ENCODE measurements at regions not wholly inside any gene's neighbourhood (a gene's known extent, or its start where the extent isn't known, plus 50 kb on each side); places are given as distances from the start of the nearest gene placed in this dataset.

GRCh38 chr17:74041869-74042640 lies 161.4 kb upstream of the RPL38 start:
- WGBS, 2 donors = 76% methylated on average over 14 of the region's 14 CpGs
- Histone ChIP-seq H3K27me3 (peaks cover 0 to 27% (median 0%) of the 10 kb centered on the region in 4 donors), H3K4me3 (no peak overlapping the region), H3K36me3 (no peaks in the 10 kb centered on the region), H3K4me1 (peaks cover 10 to 20% (median 10%) of the 10 kb centered on the region in 3 donors), H3K9me3 (no peaks in the 10 kb centered on the region), H3K27ac (no peak overlapping the region)
- no peak for DNase-seq
- intact Hi-C loops (cut with DNase I) = no loop called here
- TF ChIP-seq POLR2A (IDR thresholded peaks at IDR 0.05) (no peak), CTCF (IDR thresholded peaks at IDR 0.05) (no peak)

GRCh38 chr17:74042744-74043486 lies 160.6 kb upstream of the RPL38 start:
- no peak for TF ChIP-seq POLR2A (IDR thresholded peaks at IDR 0.05)
- TF ChIP-seq CTCF (IDR thresholded peaks at IDR 0.05) = no peak
- DNase-seq = no peak
- intact Hi-C loops (cut with DNase I) = no loop called here
- Histone ChIP-seq H3K4me3 (no peak overlapping the region), H3K27ac (no peak overlapping the region), H3K27me3 (peaks cover 0 to 32% (median 0%) of the 10 kb centered on the region in 4 donors), H3K4me1 (peaks cover 10 to 20% (median 10%) of the 10 kb centered on the region in 3 donors), H3K36me3 (no peaks in the 10 kb centered on the region), H3K9me3 (no peaks in the 10 kb centered on the region)
- 43 to 50% methylated on average over 5 to 8 of the region's 8 CpGs for WGBS, 2 donors

GRCh38 chr17:74043976-74044375 lies 159.5 kb upstream of the RPL38 start:
- Histone ChIP-seq H3K36me3 (no peaks in the 10 kb centered on the region), H3K27ac (no peak overlapping the region), H3K4me3 (no peak overlapping the region), H3K27me3 (peaks cover 0 to 42% (median 0%) of the 10 kb centered on the region in 4 donors), H3K4me1 (peaks cover 10 to 20% (median 10%) of the 10 kb centered on the region in 3 donors), H3K9me3 (no peaks in the 10 kb centered on the region)
- WGBS, 2 donors = 27 to 41% methylated on average over 4 of the region's 4 CpGs
- no peak for DNase-seq
- intact Hi-C loops (cut with DNase I) = no loop called here
- TF ChIP-seq POLR2A (IDR thresholded peaks at IDR 0.05) (no peak), CTCF (IDR thresholded peaks at IDR 0.05) (no peak)

GRCh38 chr17:74045608-74046280 lies 157.7 kb upstream of the RPL38 start:
- TF ChIP-seq CTCF (IDR thresholded peaks at IDR 0.05) = no peak
- no peak for TF ChIP-seq POLR2A (IDR thresholded peaks at IDR 0.05)
- H3K27me3 ChIP-seq = peaks cover 0 to 60% (median 0%) of the 10 kb centered on the region in 4 donors
- no peak overlapping the region for H3K4me3 ChIP-seq
- no peak for DNase-seq
- intact Hi-C loops (cut with DNase I) = no loop called here
- peaks cover 10 to 20% (median 10%) of the 10 kb centered on the region in 3 donors for H3K4me1 ChIP-seq
- no peaks in the 10 kb centered on the region for H3K9me3 ChIP-seq
- no peak overlapping the region for H3K27ac ChIP-seq
- 51 to 60% methylated on average over 10 to 12 of the region's 16 CpGs for WGBS, 2 donors
- H3K36me3 ChIP-seq = no peaks in the 10 kb centered on the region

Measured in esophagus squamous epithelium (tissue), 5 donors.